H54 (cell line): ENCODE measurements at regions not wholly inside any gene's neighbourhood (a gene's known extent, or its start where the extent isn't known, plus 50 kb on each side); places are given as distances from the start of the nearest gene placed in this dataset.

Source experiments
- DNase-seq: peaks from one replicate; pipeline ENCODE4 v3.0.0; 2011; ENCODE audit warnings: low spot score, mixed read lengths; ENCODE audit not compliant: insufficient read length
- FAIRE-seq: peaks from 3 replicates; lab custom pipeline; 2011; peaks lifted over from hg19 to GRCh38; lab: Jason Lieb, UNC
- POLR2A ChIP-seq: IDR thresholded peaks from 2 replicates; pipeline ENCODE4 v1.6.1; 2011; ENCODE audit warnings: low read depth, mild to moderate bottlenecking, low read length

GRCh38 chr2:235148201-235149170, 196.7 kb downstream of the SH3BP4 start:
- no peak for FAIRE-seq
- no peak for TF ChIP-seq POLR2A
- DNase-seq = no peak

DNA sequence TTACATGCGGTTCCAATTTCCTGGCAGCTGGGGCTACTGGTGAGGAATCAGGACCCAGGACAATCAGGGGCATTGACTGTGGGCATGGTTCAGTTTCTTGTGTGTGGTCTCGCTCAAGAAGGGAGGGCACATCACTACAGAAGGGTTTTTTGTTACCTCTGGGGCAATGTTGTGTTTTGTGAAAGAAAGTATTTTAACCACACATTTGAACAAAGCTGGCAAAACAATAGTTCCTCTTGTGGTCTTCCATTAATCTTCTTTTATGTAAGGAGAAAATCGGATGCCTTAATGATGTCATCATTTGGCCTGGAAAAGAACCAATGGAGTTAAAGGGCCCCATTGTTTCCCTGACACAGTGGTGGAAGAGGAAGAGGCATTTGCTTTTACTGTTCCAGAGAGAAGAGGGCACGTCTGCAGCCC, 197.4 kb downstream of the SH3BP4 start:
- FAIRE-seq (no peak), DNase-seq (no peak)
- TF ChIP-seq POLR2A = no peak

DNA sequence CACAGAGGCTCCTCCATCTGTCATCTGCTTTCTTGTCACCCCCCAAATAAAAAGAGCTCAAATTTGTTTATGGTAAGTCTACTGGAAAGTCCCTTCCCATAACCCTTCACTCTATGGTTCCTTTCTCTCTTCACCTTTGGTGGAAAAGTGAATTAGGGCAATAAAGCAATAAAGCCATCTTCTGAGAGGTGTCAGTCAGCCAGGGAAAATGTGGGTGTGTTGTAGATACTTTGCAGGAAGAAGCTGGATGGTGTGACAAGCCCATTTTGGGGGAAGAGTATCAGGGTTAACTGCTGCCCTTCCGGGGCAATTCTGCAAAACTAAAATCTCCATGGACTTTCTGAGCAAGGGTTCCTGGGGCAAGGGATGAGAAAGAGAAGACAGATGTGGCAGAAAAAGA, 197.9 kb downstream of the SH3BP4 start:
- DNase-seq = no peak
- no peak for FAIRE-seq
- no peak for TF ChIP-seq POLR2A

DNA sequence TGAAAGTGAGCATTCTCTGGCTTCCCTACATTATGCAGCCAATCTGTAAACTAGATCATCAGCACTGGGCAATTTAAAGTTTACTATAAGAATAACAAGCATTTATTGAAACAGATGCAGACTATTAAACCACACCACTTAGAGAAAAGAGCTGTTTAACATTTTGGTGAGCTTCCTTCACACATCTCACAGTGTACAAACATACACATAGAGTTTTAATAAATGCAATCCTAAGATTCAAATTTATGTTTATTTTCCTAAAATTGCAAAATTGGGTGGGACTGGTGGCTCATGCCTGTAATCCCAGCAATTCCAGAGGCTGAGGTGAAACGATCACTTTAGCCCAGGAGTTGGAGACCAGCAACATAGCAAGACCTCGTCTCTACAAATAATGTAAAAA, 199.3 kb downstream of the SH3BP4 start:
- DNase-seq (no peak), FAIRE-seq (no peak)
- no peak for TF ChIP-seq POLR2A

GRCh38 chr2:235155163-235155562, 203.3 kb downstream of the SH3BP4 start:
- DNase-seq (no peak), FAIRE-seq (no peak)
- TF ChIP-seq POLR2A = no peak

- no peak for FAIRE-seq
- TF ChIP-seq POLR2A = no peak
- no peak for DNase-seq
Measured at GRCh38 chr2:235156055-235156454, 204.2 kb downstream of the SH3BP4 start.

DNA sequence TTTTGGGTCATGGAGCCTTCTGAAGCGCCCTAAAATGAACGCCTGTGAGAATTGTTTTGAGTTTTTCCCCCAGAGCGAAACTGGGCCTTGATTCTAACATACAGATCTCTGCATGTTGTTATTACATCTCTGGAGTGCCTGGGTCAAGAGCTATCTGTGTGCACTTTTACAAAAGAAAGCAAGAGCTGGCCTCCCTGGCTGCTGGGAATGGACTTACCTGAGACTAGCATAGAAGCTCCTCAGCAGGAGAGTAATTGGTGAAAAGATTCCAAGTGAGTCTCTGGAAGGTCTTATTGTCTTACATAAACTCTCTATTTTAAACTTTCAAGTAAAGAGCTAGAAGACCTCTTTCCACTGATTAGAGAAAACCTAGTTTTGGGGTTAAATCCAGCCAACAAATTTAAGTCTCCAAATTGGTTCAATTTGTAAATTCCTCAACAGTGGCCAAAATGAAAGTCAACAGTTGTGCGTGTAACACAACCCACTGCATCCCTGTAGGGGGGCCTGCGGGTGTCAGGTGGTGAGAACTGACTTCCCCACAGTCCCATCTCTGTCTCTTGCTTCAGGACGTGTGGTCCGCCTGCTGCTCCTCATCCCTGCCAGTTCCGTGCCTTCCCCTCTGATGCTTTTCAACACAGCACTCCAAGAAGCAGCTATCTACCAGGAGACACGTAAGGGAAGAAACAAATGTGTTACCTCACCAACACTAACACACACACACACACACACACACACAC, 206.1 kb downstream of the SH3BP4 start:
- DNase-seq (no peak), FAIRE-seq (no peak)
- TF ChIP-seq POLR2A = no peak

GRCh38 chr2:235160281-235160810, 208.5 kb downstream of the SH3BP4 start:
- no peak for DNase-seq

GRCh38 chr2:235161565-235161964, 209.7 kb downstream of the SH3BP4 start:
- TF ChIP-seq POLR2A = no peak
- DNase-seq (no peak), FAIRE-seq (no peak)

More at GRCh38 chr2:235160281-235160810, 208.5 kb downstream of the SH3BP4 start:
- no peak for FAIRE-seq
- TF ChIP-seq POLR2A = no peak

DNA sequence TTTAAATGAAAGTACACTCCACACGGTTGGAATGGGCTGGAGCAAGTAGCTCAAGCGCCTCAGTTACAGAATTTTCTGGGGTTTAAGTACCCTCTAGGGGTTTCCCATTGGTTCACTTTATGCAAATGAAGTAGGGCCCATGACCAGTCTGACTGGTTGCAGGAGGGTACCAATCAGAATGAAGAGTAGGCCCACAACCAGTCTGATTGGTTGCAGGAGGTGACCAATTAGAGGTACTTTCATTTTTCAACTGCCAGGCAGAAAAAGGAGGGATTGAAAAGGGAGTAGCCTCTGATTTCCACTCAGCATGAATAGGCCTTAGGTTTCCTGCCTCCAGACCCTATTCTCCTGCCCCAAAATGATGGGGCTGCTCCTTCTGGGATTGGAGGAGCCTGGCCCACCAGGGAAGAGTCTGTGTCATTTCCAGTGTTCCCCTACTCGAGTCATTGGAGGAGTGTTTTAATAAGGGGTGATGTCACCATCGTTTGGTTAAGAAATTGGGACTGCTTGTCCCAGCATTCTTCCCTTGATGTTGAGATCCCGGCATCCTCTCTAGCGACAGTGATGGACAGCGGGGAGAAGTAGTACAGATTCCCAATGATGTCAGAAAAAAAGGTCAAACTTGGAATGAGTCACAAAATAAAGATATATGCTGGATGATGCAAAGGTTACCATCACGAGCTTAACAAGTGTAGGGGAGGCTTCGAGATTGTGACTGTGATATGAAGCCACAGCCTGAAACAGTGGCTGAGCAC, 210.4 kb downstream of the SH3BP4 start:
- DNase-seq = no peak
- no peak for FAIRE-seq
- TF ChIP-seq POLR2A = no peak

DNA sequence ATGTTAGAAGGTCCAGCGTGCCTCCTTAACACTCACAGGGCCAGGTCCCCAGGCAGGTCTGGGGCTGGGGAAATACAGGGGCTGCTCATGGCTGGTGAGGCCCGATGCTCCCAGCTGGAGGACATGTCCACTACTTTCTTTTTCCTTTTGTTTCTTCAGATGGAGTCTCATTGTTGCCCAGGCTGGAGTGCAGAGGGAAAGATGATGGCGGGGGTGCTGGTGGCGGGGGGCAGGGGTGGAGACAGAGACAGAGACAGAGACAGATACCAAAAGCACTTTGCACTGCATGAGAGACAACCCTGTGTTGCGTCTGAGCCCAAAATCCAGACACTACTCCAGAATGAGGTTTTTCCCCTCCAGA, 211.0 kb downstream of the SH3BP4 start:
- FAIRE-seq (no peak), DNase-seq (no peak)
- no peak for TF ChIP-seq POLR2A

DNA sequence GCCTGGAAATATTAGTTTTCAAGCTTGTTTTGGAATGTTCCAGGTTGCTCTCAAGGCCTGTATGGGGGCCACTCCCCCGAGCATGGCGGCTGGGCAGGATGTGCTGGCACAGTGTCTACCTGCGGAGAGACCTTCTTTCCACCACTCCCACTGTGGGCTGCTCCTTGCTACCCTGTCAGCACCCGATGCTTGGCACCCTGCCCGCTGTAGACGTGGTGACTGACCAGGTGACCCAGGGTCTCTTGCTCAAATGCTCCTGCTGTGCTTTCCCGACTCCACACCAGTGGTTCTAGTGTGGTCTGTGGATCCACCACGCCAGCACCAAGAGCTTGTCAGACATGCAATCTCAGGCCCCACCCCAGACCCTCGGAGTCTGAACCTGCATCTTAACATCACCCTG, 213.3 kb downstream of the SH3BP4 start:
- no peak for FAIRE-seq
- DNase-seq = no peak
- TF ChIP-seq POLR2A = no peak

DNA sequence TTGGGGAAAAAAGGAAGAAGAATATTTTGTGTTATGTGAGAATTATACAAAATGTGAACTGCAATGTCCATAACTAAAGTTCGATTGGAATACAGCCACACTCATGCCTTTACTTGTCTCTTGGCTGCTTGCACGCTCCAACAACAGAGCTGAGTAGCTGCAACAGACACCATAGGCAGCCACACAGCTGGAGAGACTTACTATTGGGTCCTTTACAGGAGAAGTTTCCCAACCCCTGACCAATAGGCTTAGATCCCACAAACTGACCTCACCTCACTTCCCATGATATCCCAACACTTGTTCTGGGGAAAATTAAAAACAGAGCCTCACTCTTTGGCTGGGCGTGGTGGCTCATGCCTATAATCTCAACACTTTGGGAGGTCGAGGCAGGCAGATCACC, 213.8 kb downstream of the SH3BP4 start:
- FAIRE-seq (no peak), DNase-seq (no peak)
- TF ChIP-seq POLR2A = no peak
